ENCODE measurements at regions not wholly inside any gene's neighbourhood (a gene's known extent, or its start where the extent isn't known, plus 50 kb on each side); places are given as distances from the start of the nearest gene placed in this dataset.
A peak's percentile ranks its signal among the peaks of the same experiment; 100 is the strongest.

- DNase-seq (ENCODE audit: low spot score): no peak
Measured at GRCh38 chr1:172801771-172802322, 142.9 kb downstream of the FASLG start.

- no peak for DNase-seq (ENCODE audit: low spot score)
Measured at GRCh38 chr1:172809750-172810149, 150.8 kb downstream of the FASLG start.

GRCh38 chr1:172810480-172811175, 151.7 kb downstream of the FASLG start:
- no peak for DNase-seq (ENCODE audit: low spot score)

- DNase-seq (ENCODE audit: low spot score): no peak
Measured at GRCh38 chr1:172811694-172812093, 152.8 kb downstream of the FASLG start.

GRCh38 chr1:172812118-172812517, 153.2 kb downstream of the FASLG start:
- DNase-seq (ENCODE audit: low spot score): no peak

- DNase-seq (ENCODE audit: low spot score): no peak
Measured at GRCh38 chr1:172813330-172813729, 154.4 kb downstream of the FASLG start.

- DNase-seq (ENCODE audit: low spot score): no peak
Measured at GRCh38 chr1:172814428-172814827, 155.5 kb downstream of the FASLG start.

GRCh38 chr1:172815740-172816139, 156.8 kb downstream of the FASLG start:
- DNase-seq (ENCODE audit: low spot score): no peak

GRCh38 chr1:172818841-172819527, 160.1 kb downstream of the FASLG start:
- no peak for DNase-seq (ENCODE audit: low spot score)

GRCh38 chr1:172820475-172821158, 161.7 kb downstream of the FASLG start:
- DNase-seq (ENCODE audit: low spot score): no peak

GRCh38 chr1:172821609-172822274, 162.8 kb downstream of the FASLG start:
- DNase-seq (ENCODE audit: low spot score): peak; percentile 42

- no peak for DNase-seq (ENCODE audit: low spot score)
Measured at GRCh38 chr1:172822886-172823285, 164.0 kb downstream of the FASLG start.

GRCh38 chr1:172823534-172823933, 164.6 kb downstream of the FASLG start:
- no peak for DNase-seq (ENCODE audit: low spot score)

- DNase-seq (ENCODE audit: low spot score): no peak
Measured at GRCh38 chr1:172824209-172824608, 165.3 kb downstream of the FASLG start.

GRCh38 chr1:172826096-172826741, 167.3 kb downstream of the FASLG start:
- DNase-seq (ENCODE audit: low spot score): peak; percentile 89

- no peak for DNase-seq (ENCODE audit: low spot score)
Measured at GRCh38 chr1:172827301-172827700, 168.4 kb downstream of the FASLG start.

GRCh38 chr1:172827841-172828240, 168.9 kb downstream of the FASLG start:
- DNase-seq (ENCODE audit: low spot score): no peak

- peak; percentile 52 for DNase-seq (ENCODE audit: low spot score)
Measured at GRCh38 chr1:172832006-172832725, 173.3 kb downstream of the FASLG start.

GRCh38 chr1:172833954-172834353, 175.1 kb downstream of the FASLG start:
- peak; percentile 10 for DNase-seq (ENCODE audit: low spot score)

- DNase-seq (ENCODE audit: low spot score): no peak
Measured at GRCh38 chr1:172834609-172835008, 175.7 kb downstream of the FASLG start.

- no peak for DNase-seq (ENCODE audit: low spot score)
Measured at GRCh38 chr1:172835834-172836233, 176.9 kb downstream of the FASLG start.
